HG02678 (cell line): ENCODE measurements at regions not wholly inside any gene's neighbourhood (a gene's known extent, or its start where the extent isn't known, plus 50 kb on each side); places are given as distances from the start of the nearest gene placed in this dataset.

Experiments
- ATAC-seq: cut with Tn5 transposase; IDR thresholded peaks from one replicate; pipeline ENCODE4 v1.9.1; 2021; ENCODE audit warnings: mild to moderate bottlenecking, moderate library complexity; ENCODE audit not compliant: unreplicated experiment

- ATAC-seq = no peak
Measured at GRCh38 chr14:22458737-22459136, 130.3 kb downstream of the DAD1 start.

GRCh38 chr14:22456998-22457594 lies 131.9 kb downstream of the DAD1 start:
- no peak for ATAC-seq

- no peak for ATAC-seq
Measured at GRCh38 chr14:22456421-22456820, 132.6 kb downstream of the DAD1 start.

GRCh38 chr14:22452330-22452729 lies 136.7 kb downstream of the DAD1 start:
- no peak for ATAC-seq

- no peak for ATAC-seq
Measured at GRCh38 chr14:22450266-22450665, 138.8 kb downstream of the DAD1 start.

- no peak for ATAC-seq
Measured at GRCh38 chr14:22449600-22449905, 139.5 kb downstream of the DAD1 start.

- peak; percentile 51 for ATAC-seq
Measured at GRCh38 chr14:22448905-22449599, 140.0 kb downstream of the DAD1 start.

GRCh38 chr14:22448035-22448904 lies 140.8 kb downstream of the DAD1 start:
- ATAC-seq = peak; percentile 67

- no peak for ATAC-seq
Measured at GRCh38 chr14:22438742-22439141, 150.3 kb downstream of the DAD1 start.

- ATAC-seq = no peak
Measured at GRCh38 chr14:22434901-22435550, 154.0 kb downstream of the DAD1 start.

- no peak for ATAC-seq
Measured at GRCh38 chr14:22434030-22434429, 155.0 kb downstream of the DAD1 start.

GRCh38 chr14:22433069-22433468 lies 156.0 kb downstream of the DAD1 start:
- no peak for ATAC-seq

- ATAC-seq = no peak
Measured at GRCh38 chr14:22432348-22432976, 156.6 kb downstream of the DAD1 start.

- ATAC-seq = no peak
Measured at GRCh38 chr14:22429546-22430294, 159.3 kb downstream of the DAD1 start.

- ATAC-seq = no peak
Measured at GRCh38 chr14:22428700-22429291, 160.2 kb downstream of the DAD1 start.

- ATAC-seq = no peak
Measured at GRCh38 chr14:22427771-22428231, 161.2 kb downstream of the DAD1 start.

GRCh38 chr14:22426711-22427110 lies 162.3 kb downstream of the DAD1 start:
- no peak for ATAC-seq

GRCh38 chr14:22423958-22424357 lies 165.1 kb downstream of the DAD1 start:
- ATAC-seq = no peak

- ATAC-seq = no peak
Measured at GRCh38 chr14:22422238-22422637, 166.8 kb downstream of the DAD1 start.
